Smooth muscle cell (in vitro differentiated cells): ENCODE measurements at regions not wholly inside any gene's neighbourhood (a gene's known extent, or its start where the extent isn't known, plus 50 kb on each side); places are given as distances from the start of the nearest gene placed in this dataset.
"Not testable (repeated sequence)": the region's sequence is repeated elsewhere in the genome, so short reads cannot be mapped to it uniquely, and the experiment has no call there.

ENCODE experiments used
- DNase-seq: peaks from one replicate; lab custom pipeline; 2025; ENCODE audit not compliant: unreplicated experiment; lab: John Stamatoyannopoulos, UW
- H2AFZ ChIP-seq: fragments of 200-600 bp; sonication (generic); 2 replicates; pipeline ENCODE4 v1.6.0; 2016; ENCODE audit warnings: antibody characterized with exemption, low read depth, mild to moderate bottlenecking
- H3F3A ChIP-seq: fragments of 200-600 bp; sonication (generic); 2 replicates; pipeline ENCODE4 v1.6.0; 2017; ENCODE audit warnings: antibody characterized with exemption, low read depth
- H3K27ac ChIP-seq: fragments of 200-600 bp; sonication (generic); 2 replicates; pipeline ENCODE4 v1.5.1; 2016; ENCODE audit warnings: low read depth, mild to moderate bottlenecking
- H3K27me3 ChIP-seq: fragments of 200-600 bp; sonication (generic); 2 replicates; pipeline ENCODE4 v1.6.1; 2016; ENCODE audit warnings: low read depth, mild to moderate bottlenecking
- H3K36me3 ChIP-seq: fragments of 200-600 bp; sonication (generic); 2 replicates; pipeline ENCODE4 v1.5.1; 2016; ENCODE audit warnings: low read depth
- H3K4me1 ChIP-seq: fragments of 200-600 bp; sonication (generic); 2 replicates; pipeline ENCODE4 v1.5.1; 2016; ENCODE audit warnings: low read depth
- H3K4me2 ChIP-seq: fragments of 200-600 bp; sonication (generic); 2 replicates; pipeline ENCODE4 v1.6.0; 2016; ENCODE audit warnings: mild to moderate bottlenecking
- H3K4me3 ChIP-seq: fragments of 200-600 bp; sonication (generic); 2 replicates; pipeline ENCODE4 v1.5.1; 2016; ENCODE audit warnings: mild to moderate bottlenecking
- H3K79me2 ChIP-seq: fragments of 200-600 bp; sonication (generic); 2 replicates; pipeline ENCODE4 v1.6.0; 2016; ENCODE audit warnings: low read depth, mild to moderate bottlenecking
- H3K9ac ChIP-seq: fragments of 200-600 bp; sonication (generic); 2 replicates; pipeline ENCODE4 v1.6.0; 2016; ENCODE audit warnings: low read depth
- H3K9me3 ChIP-seq: fragments of 200-600 bp; sonication (generic); replicated peaks from 2 replicates; pipeline ENCODE4 v1.5.1; 2016; ENCODE audit warnings: low read depth
- H4K20me1 ChIP-seq: fragments of 200-600 bp; sonication (generic); 2 replicates; pipeline ENCODE4 v1.6.0; 2016; ENCODE audit warnings: low read depth
- CTCF ChIP-seq: fragments of 200-600 bp; sonication (generic); IDR thresholded peaks from 2 replicates; pipeline ENCODE4 v1.5.1; 2017; ENCODE audit warnings: borderline replicate concordance, mild to moderate bottlenecking, antibody characterized with exemption; ENCODE audit not compliant: insufficient read depth, poor library complexity, severe bottlenecking
- WGBS: methylation state at CpG from one replicate; pipeline ENCODE4 v1.1.7; 2016; ENCODE audit warnings: low lambda C conversion rate; 5-methylcytosine and 5-hydroxymethylcytosine counted together

GRCh38 chr16:85531516-85531915, 81.6 kb upstream of the GSE1 start:
- H3K9me3 ChIP-seq, result no peaks in the 10 kb centered on the region
- H2AFZ ChIP-seq, result no peak overlapping the region
- no peaks in the 10 kb centered on the region for H3K27me3 ChIP-seq
- H3K27ac ChIP-seq, result no peak overlapping the region
- H3K4me2 ChIP-seq, result no peak overlapping the region
- peaks cover 6% of the 10 kb centered on the region for H3K4me1 ChIP-seq
- WGBS, result 92% methylated on average over 10 of the region's 10 CpGs
- H3K9ac ChIP-seq, result no peak overlapping the region
- H3K36me3 ChIP-seq, result no peaks in the 10 kb centered on the region
- H3F3A ChIP-seq, result no peaks in the 10 kb centered on the region
- no peaks in the 10 kb centered on the region for H3K79me2 ChIP-seq
- H3K4me3 ChIP-seq, result no peak overlapping the region
- TF ChIP-seq CTCF, result no peak
- H4K20me1 ChIP-seq, result peaks cover 97% of the 10 kb centered on the region
- DNase-seq, result no peak

GRCh38 chr16:85532147-85532546, 81.0 kb upstream of the GSE1 start:
- Histone ChIP-seq H3K4me3 (no peak overlapping the region), H3K79me2 (no peaks in the 10 kb centered on the region), H3K27ac (no peak overlapping the region), H3K36me3 (no peaks in the 10 kb centered on the region), H3F3A (no peaks in the 10 kb centered on the region), H3K4me2 (no peak overlapping the region), H3K27me3 (no peaks in the 10 kb centered on the region), H3K9me3 (no peaks in the 10 kb centered on the region), H4K20me1 (peaks cover 97% of the 10 kb centered on the region), H3K4me1 (peaks cover 6% of the 10 kb centered on the region), H2AFZ (no peak overlapping the region), H3K9ac (no peak overlapping the region)
- no peak for TF ChIP-seq CTCF
- DNase-seq, result no peak
- WGBS, result 96% methylated on average over 6 of the region's 6 CpGs

GRCh38 chr16:85533593-85533992, 79.5 kb upstream of the GSE1 start:
- H4K20me1 ChIP-seq, result peaks cover 94% of the 10 kb centered on the region
- H3K27ac ChIP-seq, H3K9ac ChIP-seq, H3K4me3 ChIP-seq, H3K9me3 ChIP-seq, H3K4me2 ChIP-seq, DNase-seq, H3K27me3 ChIP-seq, H3K79me2 ChIP-seq, H2AFZ ChIP-seq, H3K4me1 ChIP-seq, H3F3A ChIP-seq, H3K36me3 ChIP-seq: not testable (repeated sequence)
- 100% methylated on average over 8 of the region's 8 CpGs for WGBS

- no peak for DNase-seq
- Histone ChIP-seq H3K4me2 (no peak overlapping the region), H3K27ac (no peak overlapping the region), H3K9ac (no peak overlapping the region), H3K4me3 (no peak overlapping the region), H3F3A (no peaks in the 10 kb centered on the region), H3K4me1 (peaks cover 6% of the 10 kb centered on the region), H2AFZ (no peak overlapping the region), H3K79me2 (no peaks in the 10 kb centered on the region), H3K36me3 (no peaks in the 10 kb centered on the region), H4K20me1 (peaks cover 84% of the 10 kb centered on the region), H3K9me3 (no peaks in the 10 kb centered on the region), H3K27me3 (no peaks in the 10 kb centered on the region)
- TF ChIP-seq CTCF, result no peak
- 88% methylated on average over 34 of the region's 34 CpGs for WGBS
These were observed 78.4 kb upstream of the GSE1 start for GRCh38 chr16:85534536-85535351.
